NCI-H2081 (cell line): ENCODE measurements at regions not wholly inside any gene's neighbourhood (a gene's known extent, or its start where the extent isn't known, plus 50 kb on each side); places are given as distances from the start of the nearest gene placed in this dataset.

Experiments used
- DNase-seq, 2 experiments: peaks; one replicate each; lab custom pipeline; 2025; lab: John Stamatoyannopoulos, UW

DNA sequence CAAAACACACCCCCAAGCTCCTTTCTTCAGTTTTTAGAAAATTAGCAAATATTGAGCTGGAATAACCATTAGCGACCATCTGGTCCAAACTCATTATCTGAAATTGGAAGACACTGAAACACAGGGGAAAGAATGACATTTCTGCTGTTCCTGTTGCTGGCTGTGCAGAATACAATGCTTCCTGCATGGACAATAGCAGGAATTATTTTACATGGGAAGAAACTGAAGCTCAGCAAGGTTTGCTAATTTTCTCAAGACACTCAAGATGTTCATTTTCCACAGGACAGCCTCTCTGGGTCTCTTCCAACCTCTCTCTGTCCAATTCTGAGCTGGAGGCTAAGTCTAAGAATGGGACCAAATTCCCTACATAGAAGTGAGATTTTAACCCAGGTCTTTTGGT lies 81.9 kb upstream of the TNS3 start:
- no peak for DNase-seq

GRCh38 chr7:47663213-47663612 lies 81.3 kb upstream of the TNS3 start:
- DNase-seq: no peak

GRCh38 chr7:47661051-47661714 lies 79.3 kb upstream of the TNS3 start:
- DNase-seq: no peak

GRCh38 chr7:47659664-47660462 lies 78.0 kb upstream of the TNS3 start:
- DNase-seq: no peak

DNA sequence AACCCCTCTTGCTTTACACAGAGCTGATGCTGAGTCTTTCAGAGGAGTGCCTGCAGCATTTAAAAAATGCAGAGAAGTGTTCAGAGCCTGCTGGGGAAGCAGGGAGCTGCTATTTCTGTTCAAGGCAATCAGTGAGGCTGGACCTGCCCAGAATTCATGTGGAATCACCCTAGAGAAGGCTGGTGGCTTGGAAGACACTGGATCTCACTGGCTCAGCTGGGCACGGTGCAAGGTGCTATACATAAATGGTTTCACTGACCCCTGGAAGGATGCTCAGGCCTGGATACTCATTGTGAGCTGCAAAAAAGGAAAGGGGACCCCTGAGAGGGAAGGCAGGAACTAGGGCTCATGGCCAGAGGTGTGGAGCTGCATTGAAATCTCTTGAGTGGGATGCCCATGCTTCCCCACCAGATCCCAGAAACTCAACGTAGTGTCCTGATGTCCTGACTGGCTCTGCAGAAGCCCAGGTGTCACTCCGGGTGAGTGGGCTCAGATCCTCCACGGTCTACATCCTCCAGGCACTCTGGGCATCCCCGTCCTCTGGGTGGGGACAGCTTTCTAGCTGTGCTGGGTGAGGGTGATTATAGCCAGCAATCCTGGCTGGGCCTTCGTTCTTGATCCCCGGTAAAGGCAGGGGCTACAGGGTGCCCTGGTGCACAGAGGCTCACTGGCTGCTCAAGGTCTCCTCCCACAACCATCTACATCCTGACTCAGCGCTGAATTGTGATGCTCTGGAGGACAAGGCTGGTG lies 77.2 kb upstream of the TNS3 start:
- no peak for DNase-seq

GRCh38 chr7:47657126-47657525 lies 75.2 kb upstream of the TNS3 start:
- DNase-seq: no peak

GRCh38 chr7:47654672-47655298 lies 72.9 kb upstream of the TNS3 start:
- no peak for DNase-seq

DNA sequence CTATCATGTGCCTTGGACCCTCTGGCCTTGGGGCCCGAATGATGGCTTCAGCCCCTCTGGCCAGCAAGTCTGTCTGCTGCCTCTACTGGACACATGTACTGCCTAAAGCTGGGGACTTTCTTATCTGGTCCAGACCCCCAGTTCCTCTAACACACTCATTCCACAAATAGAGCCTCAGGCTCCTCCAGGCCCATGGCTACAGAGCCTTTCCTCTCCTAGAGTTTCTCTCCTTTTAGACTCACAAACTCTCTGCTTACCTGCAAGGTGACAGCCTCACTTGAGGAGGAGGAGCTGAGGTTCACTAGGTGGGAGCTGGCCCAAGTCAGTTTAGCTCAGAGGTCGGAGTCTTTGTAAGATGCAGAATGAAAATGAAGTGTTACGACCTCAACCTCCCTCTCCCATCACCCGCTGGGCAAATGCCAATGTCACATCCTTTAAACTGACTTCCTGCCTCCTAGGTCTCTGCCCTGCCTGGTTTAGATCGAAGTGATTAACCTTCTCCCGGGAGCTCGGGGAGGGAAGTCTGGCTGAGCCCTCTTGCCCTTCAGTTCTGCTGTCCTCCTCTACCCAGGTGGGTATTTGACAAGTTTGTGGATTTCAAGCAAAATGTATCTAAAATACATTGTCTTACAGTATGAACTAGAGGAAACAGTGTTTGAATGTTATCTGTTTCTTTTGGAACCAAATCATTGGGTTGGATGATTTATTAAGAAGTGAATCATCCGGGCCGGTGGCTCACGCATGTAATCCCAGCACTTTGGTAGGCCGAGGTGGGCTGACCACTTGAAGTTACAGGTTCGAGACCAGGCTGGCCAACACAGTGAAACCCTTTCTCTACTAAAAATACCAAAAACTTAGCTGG lies 71.9 kb upstream of the TNS3 start:
- no peak for DNase-seq

GRCh38 chr7:47652591-47652990 lies 70.7 kb upstream of the TNS3 start:
- no peak for DNase-seq

DNA sequence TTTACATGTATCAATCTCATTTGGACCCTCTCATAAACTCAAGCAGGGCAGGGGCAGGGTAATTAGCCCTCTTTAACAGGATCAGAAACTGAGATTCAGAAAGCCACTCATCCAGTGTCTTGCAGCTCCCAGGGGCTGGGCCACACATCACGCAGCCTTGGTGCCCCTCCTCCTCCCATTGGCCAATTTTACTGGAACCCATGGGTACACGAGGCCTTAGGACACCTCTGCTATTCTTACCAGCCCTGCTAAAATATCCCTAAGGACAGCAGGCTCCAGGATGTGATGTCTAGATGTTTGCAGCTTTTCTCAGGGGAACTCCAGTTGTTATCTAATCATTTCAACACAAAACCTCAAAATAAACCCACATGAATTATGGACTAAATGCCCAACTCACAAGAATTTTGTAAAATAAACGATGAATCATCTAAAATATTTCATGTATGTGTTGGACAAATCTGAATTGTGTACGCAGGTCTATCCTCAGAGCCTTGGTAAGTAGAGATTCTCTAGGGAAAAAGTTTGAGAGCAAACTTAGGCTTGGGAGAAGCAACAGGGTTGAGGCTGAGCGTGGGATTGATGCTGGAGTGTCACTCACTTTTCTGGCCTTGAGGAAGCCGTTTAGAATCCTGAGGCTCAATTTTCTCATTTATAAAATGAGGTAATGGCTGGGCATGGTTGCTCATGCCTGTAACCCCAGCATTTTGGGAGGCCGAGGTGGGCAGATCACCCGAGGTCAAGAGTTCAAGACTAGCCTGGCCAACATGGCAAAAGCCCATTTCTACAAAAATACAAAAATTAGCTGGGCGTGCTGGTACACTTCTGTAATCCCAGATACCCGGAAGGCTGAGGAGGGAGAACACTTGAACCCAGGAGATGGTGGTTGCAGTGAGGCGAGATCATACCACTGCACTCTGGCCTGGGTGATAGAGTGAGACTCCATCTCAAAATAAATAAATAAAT lies 69.7 kb upstream of the TNS3 start:
- no peak for DNase-seq

DNA sequence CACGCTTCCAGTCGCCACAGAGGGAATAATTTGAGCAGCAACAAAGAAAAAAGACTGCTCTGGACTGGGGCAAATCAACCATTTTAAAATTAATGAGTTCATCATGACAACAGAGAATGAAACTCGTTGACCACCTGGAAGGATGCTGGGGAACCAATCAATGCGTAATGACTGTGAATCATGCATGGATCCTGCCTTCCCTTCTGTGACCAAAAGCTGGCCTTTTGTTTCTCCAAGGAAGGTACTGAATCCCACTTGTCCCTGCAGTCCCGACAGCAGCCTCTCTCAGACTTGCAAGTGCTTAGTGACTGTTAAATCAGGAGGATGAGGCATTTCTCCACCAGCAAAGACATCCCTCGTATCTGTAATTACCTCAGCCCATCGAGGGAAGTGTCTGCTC lies 68.0 kb upstream of the TNS3 start:
- DNase-seq: no peak

GRCh38 chr7:47648275-47648925 lies 66.5 kb upstream of the TNS3 start:
- DNase-seq: no peak

DNA sequence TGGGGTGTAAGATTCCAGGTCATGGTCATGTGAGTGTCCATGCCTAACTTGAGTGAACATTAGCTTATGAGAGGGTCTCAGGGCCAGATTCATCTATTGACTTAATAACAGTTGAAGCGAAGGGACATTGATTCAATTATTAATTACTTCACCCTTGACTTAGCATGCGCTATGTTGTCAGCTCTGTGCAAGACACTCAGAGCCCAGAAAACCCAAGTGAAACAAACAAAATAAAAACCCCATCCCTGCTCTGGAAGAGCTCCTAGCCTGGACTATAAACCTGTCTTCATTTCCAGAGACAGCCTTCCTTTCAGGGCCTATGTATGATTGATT lies 66.0 kb upstream of the TNS3 start:
- DNase-seq: no peak

GRCh38 chr7:47647181-47647917 lies 65.4 kb upstream of the TNS3 start:
- peak in 1 of 2 experiments; percentile 48 for DNase-seq

GRCh38 chr7:47643716-47644400 lies 61.9 kb upstream of the TNS3 start:
- DNase-seq: no peak

DNA sequence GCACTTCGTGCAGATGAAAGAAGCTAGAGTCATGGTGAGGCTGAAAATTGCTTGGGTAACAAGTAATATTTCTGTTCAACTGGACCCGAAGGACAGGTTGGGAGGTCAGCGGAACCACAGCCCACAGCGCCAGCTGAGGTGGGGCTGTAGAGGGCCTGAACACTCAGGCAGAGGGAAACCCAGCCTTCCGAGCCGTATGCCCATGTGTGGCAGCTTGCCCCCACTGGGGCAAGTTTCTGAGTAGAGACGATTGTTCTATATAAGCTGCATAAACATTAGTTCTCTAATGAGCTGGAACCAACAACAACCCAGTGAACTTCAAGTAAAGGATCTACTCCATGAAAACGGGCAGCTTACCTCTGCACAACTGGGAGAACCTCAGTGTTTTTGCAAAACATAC lies 58.4 kb upstream of the TNS3 start:
- DNase-seq: no peak

DNA sequence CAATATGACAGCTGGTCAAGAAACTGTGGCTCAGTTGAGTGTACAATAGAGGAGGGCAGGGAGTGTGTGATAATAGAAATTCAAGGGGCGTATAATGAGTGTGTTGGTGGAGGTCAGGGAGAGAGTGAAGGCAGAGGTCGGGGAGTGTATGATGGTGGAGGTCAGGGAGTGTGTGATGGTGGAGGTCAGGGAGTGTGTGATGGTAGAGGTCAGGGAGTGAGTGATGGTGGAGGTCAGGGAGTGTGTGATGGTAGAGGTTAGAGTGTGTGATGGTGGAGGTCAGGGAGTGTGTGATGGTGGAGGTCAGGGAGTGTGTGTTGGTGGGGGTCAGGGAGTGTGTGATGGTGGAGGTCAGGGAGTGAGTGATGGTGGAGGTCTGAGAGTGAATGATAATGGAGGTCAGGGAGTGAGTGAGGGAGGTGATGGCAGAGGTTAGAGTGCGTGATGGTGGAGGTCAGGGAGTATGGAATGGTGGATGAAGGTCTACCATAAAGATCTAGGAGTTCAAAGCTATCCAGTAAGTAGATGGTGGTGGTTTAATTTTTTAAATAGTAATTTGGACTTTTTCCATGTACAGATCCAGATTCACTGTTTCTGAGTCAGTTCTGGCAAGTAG lies 57.7 kb upstream of the TNS3 start:
- no peak for DNase-seq

DNA sequence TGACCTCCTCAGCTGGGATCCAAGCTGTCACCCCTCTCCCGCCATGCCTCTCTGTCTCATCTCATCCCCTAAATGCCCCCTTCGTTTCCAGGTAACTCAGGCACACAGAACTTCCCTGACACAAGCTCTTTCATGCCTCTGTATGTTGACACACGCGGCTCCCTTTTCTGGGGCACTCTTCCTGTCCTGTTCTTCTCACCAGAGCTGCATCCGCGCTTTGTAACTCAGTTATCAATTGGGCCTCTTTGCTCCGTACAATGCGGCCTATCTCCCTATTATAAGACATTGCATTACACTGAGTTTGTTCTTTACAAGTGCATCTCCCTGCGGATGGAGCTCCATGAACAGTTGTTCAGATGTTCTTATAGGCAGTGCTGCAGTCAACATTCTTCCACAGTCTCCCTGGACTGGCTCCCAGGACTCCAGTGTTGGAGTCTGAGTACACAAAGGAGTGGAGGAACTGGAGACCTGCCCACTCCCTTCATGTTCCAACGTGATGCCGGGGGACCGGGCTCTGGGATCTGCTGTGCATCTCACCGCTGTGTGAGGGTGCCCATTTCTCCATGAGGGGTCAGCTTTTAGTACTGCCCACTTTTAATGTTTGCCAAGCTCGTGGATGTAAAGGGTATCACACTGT lies 56.9 kb upstream of the TNS3 start:
- DNase-seq: no peak
